ENCODE measurements at regions not wholly inside any gene's neighbourhood (a gene's known extent, or its start where the extent isn't known, plus 50 kb on each side); places are given as distances from the start of the nearest gene placed in this dataset.

DNA sequence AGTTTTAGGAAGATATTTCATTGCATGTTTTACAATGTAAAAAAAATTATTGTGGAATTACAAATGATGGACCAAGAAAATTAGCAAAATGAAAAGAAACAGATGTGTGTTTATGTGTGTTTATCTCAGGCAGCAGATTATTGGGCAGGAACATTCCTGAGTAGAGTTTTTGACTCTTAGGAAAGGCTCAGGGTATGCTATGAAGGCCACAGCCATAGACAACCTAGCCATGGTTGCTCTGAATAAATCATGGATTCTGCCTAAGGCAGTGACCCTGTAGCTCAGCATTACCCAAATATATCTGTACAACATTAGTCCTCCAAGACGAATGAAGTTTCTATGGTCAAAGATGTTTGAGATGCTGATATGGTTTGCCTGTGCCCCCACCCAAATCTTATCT, 298.3 kb downstream of the PTEN start:
- TF ChIP-seq, protein P1, sequence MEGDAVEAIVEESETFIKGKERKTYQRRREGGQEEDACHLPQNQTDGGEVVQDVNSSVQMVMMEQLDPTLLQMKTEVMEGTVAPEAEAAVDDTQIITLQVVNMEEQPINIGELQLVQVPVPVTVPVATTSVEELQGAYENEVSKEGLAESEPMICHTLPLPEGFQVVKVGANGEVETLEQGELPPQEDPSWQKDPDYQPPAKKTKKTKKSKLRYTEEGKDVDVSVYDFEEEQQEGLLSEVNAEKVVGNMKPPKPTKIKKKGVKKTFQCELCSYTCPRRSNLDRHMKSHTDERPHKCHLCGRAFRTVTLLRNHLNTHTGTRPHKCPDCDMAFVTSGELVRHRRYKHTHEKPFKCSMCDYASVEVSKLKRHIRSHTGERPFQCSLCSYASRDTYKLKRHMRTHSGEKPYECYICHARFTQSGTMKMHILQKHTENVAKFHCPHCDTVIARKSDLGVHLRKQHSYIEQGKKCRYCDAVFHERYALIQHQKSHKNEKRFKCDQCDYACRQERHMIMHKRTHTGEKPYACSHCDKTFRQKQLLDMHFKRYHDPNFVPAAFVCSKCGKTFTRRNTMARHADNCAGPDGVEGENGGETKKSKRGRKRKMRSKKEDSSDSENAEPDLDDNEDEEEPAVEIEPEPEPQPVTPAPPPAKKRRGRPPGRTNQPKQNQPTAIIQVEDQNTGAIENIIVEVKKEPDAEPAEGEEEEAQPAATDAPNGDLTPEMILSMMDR (optimal IDR thresholded peaks at IDR 0.05 in 1 of 3, IDR thresholded peaks at IDR 0.05 in 1 of 3, conservative IDR thresholded peaks at IDR 0.05 in 1 of 3; ENCODE audit: extremely low read depth in 1 of 3, insufficient read depth in 2 of 3, low read length in 3 of 3) = no peak
- no peak for TF ChIP-seq EZH2 (IDR thresholded peaks at IDR 0.05; ENCODE audit: low read length)
- H3K27ac ChIP-seq (ENCODE audit: control insufficient read depth, insufficient read depth, low read length) = no peak overlapping the region
- H4K20me1 ChIP-seq (ENCODE audit: control insufficient read depth, extremely low read depth, insufficient read depth, low read length) = no peaks in the 10 kb centered on the region
- H3K4me2 ChIP-seq (ENCODE audit: control insufficient read depth, extremely low read depth, insufficient read depth, low read depth, low read length) = no peak overlapping the region
- H3K36me3 ChIP-seq (ENCODE audit: control insufficient read depth in 2 of 2, extremely low read depth in 1 of 2, insufficient read depth in 2 of 2, low read length in 2 of 2) = no peaks in the 10 kb centered on the region
- no peak overlapping the region for H3K9ac ChIP-seq (ENCODE audit: control insufficient read depth, extremely low read depth, insufficient read depth, low read length)
- no peak overlapping the region for H3K4me3 ChIP-seq (ENCODE audit: control insufficient read depth in 2 of 3, extremely low read depth in 1 of 3, insufficient read depth in 2 of 3, low read depth in 1 of 3, low read length in 3 of 3)
- H2AFZ ChIP-seq (ENCODE audit: control insufficient read depth, low read length) = no peak overlapping the region
- FAIRE-seq (no peak), DNase-seq (ENCODE audit: low read depth, low spot score) (no peak)
- no peaks in the 10 kb centered on the region for H3K79me2 ChIP-seq (ENCODE audit: control insufficient read depth, insufficient read depth, low read length)
- peaks cover 29% of the 10 kb centered on the region for H3K4me1 ChIP-seq (ENCODE audit: control insufficient read depth, extremely low read depth, insufficient read depth, low read length)
- dilution Hi-C loops (cut with MboI; ENCODE audit: extremely low pct_ligation_motif_present, low sequenced_read_pairs) = no loop called here
- H3K9me3 ChIP-seq (ENCODE audit: control insufficient read depth, low read depth, low read length) = no peaks in the 10 kb centered on the region
- no peaks in the 10 kb centered on the region for H3K9me1 ChIP-seq (ENCODE audit: control insufficient read depth, extremely low read depth, insufficient read depth, low read length)
- no peaks in the 10 kb centered on the region for H3K27me3 ChIP-seq (ENCODE audit: control insufficient read depth, extremely low read depth, insufficient read depth, low read length)

DNA sequence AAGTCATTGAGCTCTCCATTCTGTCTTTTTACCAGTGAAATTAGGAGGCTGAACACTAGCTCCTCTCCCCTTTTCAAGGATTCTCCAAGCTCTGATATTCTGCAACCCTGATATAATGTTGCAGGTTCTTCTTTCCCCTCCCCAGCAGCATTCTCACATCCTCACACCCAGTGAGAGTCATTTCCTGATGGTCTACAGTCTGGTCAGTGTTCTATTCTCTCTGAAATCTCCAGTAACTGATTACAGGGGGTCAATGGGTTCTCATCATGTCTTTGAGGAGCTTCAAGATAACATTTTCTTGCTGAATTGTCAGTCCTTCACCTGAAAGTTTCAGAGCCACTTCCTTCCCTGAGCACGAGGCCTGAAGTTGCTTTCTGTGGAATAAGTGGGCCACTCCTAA, 299.4 kb downstream of the PTEN start:
- TF ChIP-seq EZH2 (IDR thresholded peaks at IDR 0.05; ENCODE audit: low read length) = no peak
- TF ChIP-seq, protein P1 (optimal IDR thresholded peaks at IDR 0.05 in 1 of 3, IDR thresholded peaks at IDR 0.05 in 1 of 3, conservative IDR thresholded peaks at IDR 0.05 in 1 of 3; ENCODE audit: extremely low read depth in 1 of 3, insufficient read depth in 2 of 3, low read length in 3 of 3) = no peak
- H4K20me1 ChIP-seq (ENCODE audit: control insufficient read depth, extremely low read depth, insufficient read depth, low read length) = no peaks in the 10 kb centered on the region
- dilution Hi-C loops (cut with MboI; ENCODE audit: extremely low pct_ligation_motif_present, low sequenced_read_pairs) = no loop called here

More for the DNA sequence above, 299.4 kb downstream of the PTEN start:
- peaks cover 23% of the 10 kb centered on the region for H3K4me1 ChIP-seq (ENCODE audit: control insufficient read depth, extremely low read depth, insufficient read depth, low read length)
- H3K4me3 ChIP-seq (ENCODE audit: control insufficient read depth in 2 of 3, extremely low read depth in 1 of 3, insufficient read depth in 2 of 3, low read depth in 1 of 3, low read length in 3 of 3) = no peak overlapping the region
- H3K36me3 ChIP-seq (ENCODE audit: control insufficient read depth in 2 of 2, extremely low read depth in 1 of 2, insufficient read depth in 2 of 2, low read length in 2 of 2) = no peaks in the 10 kb centered on the region
- H3K27me3 ChIP-seq (ENCODE audit: control insufficient read depth, extremely low read depth, insufficient read depth, low read length) = no peaks in the 10 kb centered on the region
- H3K27ac ChIP-seq (ENCODE audit: control insufficient read depth, insufficient read depth, low read length) = no peak overlapping the region
- no peaks in the 10 kb centered on the region for H3K9me3 ChIP-seq (ENCODE audit: control insufficient read depth, low read depth, low read length)
- no peak overlapping the region for H3K4me2 ChIP-seq (ENCODE audit: control insufficient read depth, extremely low read depth, insufficient read depth, low read depth, low read length)
- H3K9ac ChIP-seq (ENCODE audit: control insufficient read depth, extremely low read depth, insufficient read depth, low read length) = no peak overlapping the region
- no peaks in the 10 kb centered on the region for H3K79me2 ChIP-seq (ENCODE audit: control insufficient read depth, insufficient read depth, low read length)
- no peak overlapping the region for H2AFZ ChIP-seq (ENCODE audit: control insufficient read depth, low read length)
- no peaks in the 10 kb centered on the region for H3K9me1 ChIP-seq (ENCODE audit: control insufficient read depth, extremely low read depth, insufficient read depth, low read length)
- no peak for FAIRE-seq
- DNase-seq (ENCODE audit: low read depth, low spot score) = no peak
